Omental fat pad (tissue), 3 donors: ENCODE measurements at regions not wholly inside any gene's neighbourhood (a gene's known extent, or its start where the extent isn't known, plus 50 kb on each side); places are given as distances from the start of the nearest gene placed in this dataset.
"Not testable (repeated sequence)": the region's sequence is repeated elsewhere in the genome, so short reads cannot be mapped to it uniquely, and the experiment has no call there.

Source experiments
- ATAC-seq: fragments of 150-250 bp; one replicate; pipeline ENCODE4 v1.9.1; 2016; ENCODE audit warnings: mild to moderate bottlenecking, moderate library complexity; ENCODE audit not compliant: low FRiP score
- DNase-seq: peaks from one replicate; pipeline ENCODE4 v3.0.0-alpha.2; 2019; ENCODE audit warnings: low spot score
- TF ChIP-seq, protein P1 (sequence below), 3 donors: fragments of 450-650 bp; IDR thresholded peaks; one replicate each; pipeline ENCODE4 v1.5.1; 2016 to 2017; ENCODE audit warnings: antibody characterized with exemption in 3 of 3, mild to moderate bottlenecking in 3 of 3, moderate library complexity in 2 of 3

DNA sequence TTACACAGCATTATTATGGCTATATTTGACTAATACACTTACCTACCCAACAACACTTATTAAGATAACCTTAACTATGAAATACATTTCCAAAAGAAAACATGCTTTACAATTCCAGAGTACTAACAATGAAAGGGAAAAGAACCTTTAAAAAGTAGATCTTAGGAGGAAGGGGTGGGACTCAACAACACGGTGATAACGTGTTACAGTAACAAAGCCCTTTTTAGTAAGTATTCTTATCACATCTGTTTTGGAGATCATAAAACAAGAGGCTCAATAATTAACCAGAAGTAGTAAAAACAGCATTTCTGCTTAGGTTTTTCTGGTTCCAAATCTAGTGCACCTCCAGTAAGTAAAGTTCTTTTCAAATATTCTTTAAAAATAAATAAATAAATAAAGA, 202.1 kb upstream of the SLC7A11 start:
- ATAC-seq (no peak), DNase-seq (no peak)
- TF ChIP-seq, protein P1, sequence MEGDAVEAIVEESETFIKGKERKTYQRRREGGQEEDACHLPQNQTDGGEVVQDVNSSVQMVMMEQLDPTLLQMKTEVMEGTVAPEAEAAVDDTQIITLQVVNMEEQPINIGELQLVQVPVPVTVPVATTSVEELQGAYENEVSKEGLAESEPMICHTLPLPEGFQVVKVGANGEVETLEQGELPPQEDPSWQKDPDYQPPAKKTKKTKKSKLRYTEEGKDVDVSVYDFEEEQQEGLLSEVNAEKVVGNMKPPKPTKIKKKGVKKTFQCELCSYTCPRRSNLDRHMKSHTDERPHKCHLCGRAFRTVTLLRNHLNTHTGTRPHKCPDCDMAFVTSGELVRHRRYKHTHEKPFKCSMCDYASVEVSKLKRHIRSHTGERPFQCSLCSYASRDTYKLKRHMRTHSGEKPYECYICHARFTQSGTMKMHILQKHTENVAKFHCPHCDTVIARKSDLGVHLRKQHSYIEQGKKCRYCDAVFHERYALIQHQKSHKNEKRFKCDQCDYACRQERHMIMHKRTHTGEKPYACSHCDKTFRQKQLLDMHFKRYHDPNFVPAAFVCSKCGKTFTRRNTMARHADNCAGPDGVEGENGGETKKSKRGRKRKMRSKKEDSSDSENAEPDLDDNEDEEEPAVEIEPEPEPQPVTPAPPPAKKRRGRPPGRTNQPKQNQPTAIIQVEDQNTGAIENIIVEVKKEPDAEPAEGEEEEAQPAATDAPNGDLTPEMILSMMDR (IDR thresholded peaks at IDR 0.05): no peak

DNA sequence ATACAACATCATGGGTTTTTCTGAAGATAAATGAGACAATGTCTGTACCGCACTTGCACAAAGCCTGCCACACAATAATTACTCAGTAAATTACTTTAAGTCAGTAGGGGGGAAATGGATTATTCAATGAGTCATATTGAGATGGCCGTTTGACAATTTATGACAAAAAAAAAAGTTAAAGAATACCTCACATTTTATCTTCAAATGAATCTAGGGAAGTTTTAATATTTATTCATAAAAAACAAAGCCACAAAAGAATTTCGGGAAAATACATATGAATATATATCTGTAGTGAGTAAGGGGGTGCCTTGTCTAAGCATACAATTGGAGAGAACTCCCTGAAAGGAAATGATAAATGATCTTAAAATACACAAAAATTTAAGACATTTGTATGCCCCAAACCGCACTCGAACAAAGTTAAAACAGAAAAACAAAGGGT, 197.0 kb upstream of the SLC7A11 start:
- no peak for ATAC-seq
- TF ChIP-seq, protein P1 (IDR thresholded peaks at IDR 0.05): no peak
- no peak for DNase-seq

DNA sequence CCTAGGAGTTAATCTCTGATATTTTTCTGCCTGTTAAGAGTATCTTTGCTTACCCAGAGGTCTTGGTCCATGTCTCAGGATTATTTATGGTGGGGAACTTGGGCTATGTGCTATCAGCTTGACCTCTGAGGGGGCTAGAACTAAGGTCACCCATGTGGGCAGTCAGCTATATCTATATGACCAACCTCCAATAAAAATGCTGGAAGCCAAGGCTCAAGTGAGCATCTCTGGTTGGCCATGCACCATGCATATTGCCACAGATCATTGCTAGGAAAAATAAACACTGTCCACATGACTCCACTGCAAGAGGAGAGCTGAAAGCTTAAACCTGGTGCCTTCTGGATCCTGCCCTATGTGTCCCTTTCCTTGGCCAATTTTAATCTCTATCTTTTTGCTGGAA, 196.5 kb upstream of the SLC7A11 start:
- no peak for DNase-seq
- ATAC-seq: no peak
- TF ChIP-seq, protein P1 (IDR thresholded peaks at IDR 0.05): no peak

DNA sequence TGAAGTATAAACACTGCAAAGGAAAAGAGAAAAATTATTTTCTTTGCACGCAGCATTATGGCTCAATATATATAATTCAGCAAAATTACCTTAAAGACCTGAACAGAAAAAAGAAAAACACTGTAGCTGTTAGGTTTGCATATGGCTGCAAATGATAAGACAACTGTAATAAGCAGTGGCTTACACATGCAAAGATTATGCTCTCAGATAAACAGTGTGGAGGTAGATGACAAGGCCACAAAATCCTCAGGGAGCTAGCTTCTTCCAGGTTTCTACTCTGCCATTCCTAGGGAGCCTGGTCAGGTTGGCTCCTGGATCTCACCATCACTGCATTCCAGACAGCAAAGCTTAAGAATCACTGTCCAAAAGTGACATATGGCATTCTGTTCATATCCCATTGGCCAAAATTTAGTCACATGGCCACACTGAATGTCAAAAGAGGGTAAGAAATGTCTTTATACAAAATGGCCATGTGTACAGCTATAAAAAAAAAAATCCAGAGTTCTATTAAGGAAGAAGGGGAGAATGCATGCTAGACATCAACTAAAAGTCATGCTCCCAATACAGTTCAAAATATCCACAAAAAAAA, 195.2 kb upstream of the SLC7A11 start:
- ATAC-seq (no peak), DNase-seq (no peak)
- TF ChIP-seq, protein P1 (IDR thresholded peaks at IDR 0.05): no peak

DNA sequence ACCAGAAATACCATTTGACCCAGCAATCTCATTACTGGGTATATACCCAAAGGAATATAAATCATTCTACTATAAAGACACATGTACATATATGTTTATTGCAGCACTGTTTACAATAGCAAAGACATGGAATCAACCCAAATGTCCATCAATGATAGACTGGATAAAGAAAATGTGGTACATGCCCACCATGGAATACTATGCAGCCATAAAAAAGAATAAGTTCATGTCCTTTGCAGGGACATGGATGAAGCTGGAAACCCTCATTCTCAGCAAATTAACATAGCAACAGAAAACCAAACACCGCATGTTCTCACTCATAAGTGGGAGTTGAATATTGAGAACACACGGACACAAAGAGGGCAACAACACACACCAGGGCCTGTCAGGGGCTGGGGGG, 193.6 kb upstream of the SLC7A11 start:
- ATAC-seq, DNase-seq: not testable (repeated sequence)

DNA sequence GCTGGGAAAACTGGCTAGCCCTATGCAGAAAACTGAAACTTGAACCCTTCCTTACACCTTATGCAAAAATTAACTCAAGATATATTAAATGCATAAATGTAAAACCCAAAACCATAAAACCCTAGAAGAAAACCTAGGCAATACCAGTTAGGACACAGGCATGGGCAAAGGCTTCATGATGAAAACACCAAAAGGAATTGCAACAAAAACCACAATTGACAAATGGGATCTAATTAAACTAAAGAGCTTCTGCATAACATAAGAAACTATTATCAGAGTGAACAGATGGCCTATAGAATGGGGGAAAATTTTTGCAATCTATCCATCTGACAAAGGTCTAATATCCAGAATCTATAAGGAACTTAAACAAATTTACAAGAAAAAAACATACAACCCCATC, 192.9 kb upstream of the SLC7A11 start:
- DNase-seq, ATAC-seq: not testable (repeated sequence)

DNA sequence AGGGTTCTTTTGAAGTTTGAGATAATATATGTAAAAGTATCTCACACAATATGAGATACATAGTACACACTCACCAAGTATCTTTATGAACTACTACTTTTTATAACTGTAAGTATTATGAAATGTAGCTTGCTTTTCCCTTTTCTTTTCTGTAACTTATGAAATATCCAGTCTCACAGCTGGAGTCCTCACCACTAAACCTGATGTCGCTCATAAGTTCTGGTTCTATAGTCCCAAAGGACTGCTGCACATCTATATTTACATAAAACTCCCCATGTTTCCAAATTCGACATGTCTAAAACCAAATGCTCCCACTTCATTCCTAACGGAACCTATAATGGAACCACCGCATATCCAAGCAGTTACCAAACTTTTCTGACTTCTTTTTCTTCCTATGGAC, 186.5 kb upstream of the SLC7A11 start:
- DNase-seq (no peak), ATAC-seq (no peak)

DNA sequence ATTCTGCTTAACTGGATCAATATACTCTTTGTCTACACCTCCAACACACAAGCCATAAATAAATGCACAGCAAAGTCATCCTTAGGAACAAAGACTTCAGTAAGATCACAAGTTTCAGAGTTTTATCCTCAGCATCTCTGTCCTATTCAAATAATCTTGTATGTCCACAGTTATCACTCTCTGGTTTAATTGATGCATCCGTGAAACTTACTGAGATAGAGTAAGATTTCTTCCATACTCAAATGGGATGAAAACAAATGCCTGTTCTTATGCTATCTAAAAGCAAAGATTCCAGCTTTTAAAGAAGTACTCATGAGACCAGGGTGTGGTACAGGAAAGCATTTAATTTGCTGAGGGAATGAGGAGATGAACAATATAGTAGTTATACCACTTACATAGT, 184.6 kb upstream of the SLC7A11 start:
- ATAC-seq (no peak), DNase-seq (no peak)
- TF ChIP-seq, protein P1 (IDR thresholded peaks at IDR 0.05): no peak

More for the DNA sequence above, 186.5 kb upstream of the SLC7A11 start:
- TF ChIP-seq, protein P1 (IDR thresholded peaks at IDR 0.05): no peak
